Peyer's patch (tissue), 4 donors: ENCODE measurements at regions not wholly inside any gene's neighbourhood (a gene's known extent, or its start where the extent isn't known, plus 50 kb on each side); places are given as distances from the start of the nearest gene placed in this dataset.

Experiments
- CTCF ChIP-seq, 6 experiments: fragments of 450-650 bp in 4 of 6; fragments of 200-600 bp in 2 of 6; sonication (generic) in 1 of 6; IDR thresholded peaks; one replicate each; pipeline ENCODE4 v1.5.1; 2017 to 2019; ENCODE audit warnings: antibody characterized with exemption in 6 of 6, mild to moderate bottlenecking in 3 of 6, moderate library complexity in 1 of 6
- POLR2A ChIP-seq, 2 donors: fragments of 450-650 bp; IDR thresholded peaks; one replicate each; pipeline ENCODE4 v1.5.1; 2017; ENCODE audit warnings: antibody characterized with exemption in 2 of 2, mild to moderate bottlenecking in 2 of 2, moderate library complexity in 2 of 2

- TF ChIP-seq CTCF (IDR thresholded peaks at IDR 0.05) = no peak
- TF ChIP-seq POLR2A (IDR thresholded peaks at IDR 0.05) = no peak
Measured at GRCh38 chr1:58882322-58882948, 98.6 kb upstream of the JUN start.
